ENCODE measurements at regions not wholly inside any gene's neighbourhood (a gene's known extent, or its start where the extent isn't known, plus 50 kb on each side); places are given as distances from the start of the nearest gene placed in this dataset.

GRCh38 chr6:170149681-170150589 lies 140.9 kb downstream of the DLL1 start:
- Histone ChIP-seq H3K18ac (ENCODE audit: extremely low read depth, low read length) (no peak overlapping the region; the same call in 1 of the 2 replicates), H2BK5ac (ENCODE audit: low read depth, low read length) (no peak overlapping the region), H2AK5ac (ENCODE audit: low read depth, low read length) (no peak overlapping the region), H3K23me2 (ENCODE audit: low read depth, low read length) (peaks cover 3% of the 10 kb centered on the region; the same call in 1 of the 2 replicates), H3K79me2 (ENCODE audit: control insufficient read depth in 1 of 2, insufficient read depth in 2 of 2, low read length in 2 of 2) (no peaks in the 10 kb centered on the region), H3K9me3 (ENCODE audit: insufficient read depth in 2 of 2, low read depth in 1 of 2, low read length in 1 of 2) (no peaks in the 10 kb centered on the region), H2AFZ (ENCODE audit: low read length) (no peak overlapping the region), H2BK120ac (replicated peaks; ENCODE audit: low read depth, low read length) (no peak overlapping the region), H4K8ac (ENCODE audit: extremely low read depth, insufficient read depth, low read length) (no peak overlapping the region; the same call in 1 of the 2 replicates), H3K27me3 (replicated peaks in 1 of 4; ENCODE audit: control insufficient read depth in 3 of 4, extremely low read depth in 1 of 4, insufficient read depth in 3 of 4, low read length in 3 of 4) (peaks cover 0 to 3% (median 0%) of the 10 kb centered on the region in 4 experiments; a peak in 2 of 7 replicates), H3K36me3 (ENCODE audit: control insufficient read depth in 2 of 4, insufficient read depth in 4 of 4, low read length in 3 of 4) (no peaks in the 10 kb centered on the region), H3K4me3 (ENCODE audit: extremely low read depth in 1 of 4, insufficient read depth in 2 of 4, low read depth in 3 of 4, low read length in 4 of 4) (no peak overlapping the region), H4K20me1 (replicated peaks in 1 of 2; ENCODE audit: control insufficient read depth in 1 of 2, insufficient read depth in 2 of 2, low read length in 2 of 2) (no peaks in the 10 kb centered on the region), H3K4me2 (ENCODE audit: insufficient read depth in 1 of 2, low read depth in 2 of 2, low read length in 2 of 2) (no peak overlapping the region), H3K27ac (ENCODE audit: low read depth, low read length) (no peak overlapping the region), H2BK20ac (ENCODE audit: low read length) (no peak overlapping the region), H3K23ac (ENCODE audit: insufficient read length) (no peak overlapping the region), H2BK12ac (ENCODE audit: low read depth, low read length) (peak overlapping the region; percentile 33; the same call in 1 of the 2 replicates), H3K4ac (replicated peaks; ENCODE audit: insufficient read length, low read depth, low read length) (no peak overlapping the region), H3K9ac (replicated peaks in 1 of 4; ENCODE audit: extremely low read depth in 1 of 4, low read depth in 3 of 4, low read length in 3 of 4) (no peak overlapping the region), H3K14ac (ENCODE audit: insufficient read length) (no peak overlapping the region), H4K5ac (ENCODE audit: insufficient read length, low read depth, low read length) (no peak overlapping the region), H3K4me1 (replicated peaks in 1 of 4; ENCODE audit: control insufficient read depth in 3 of 4, insufficient read depth in 4 of 4, low read length in 3 of 4) (peaks cover 0 to 25% (median 10%) of the 10 kb centered on the region in 4 experiments; a peak in 4 of 7 replicates), H3K79me1 (ENCODE audit: low read depth, low read length) (no peaks in the 10 kb centered on the region), H3K56ac (replicated peaks; ENCODE audit: insufficient read length, low read depth, low read length) (no peak overlapping the region), H4K91ac (replicated peaks; ENCODE audit: insufficient read length, low read length) (no peak overlapping the region), H2BK15ac (ENCODE audit: low read length) (no peak overlapping the region)
- TF ChIP-seq RFX5 (IDR thresholded peaks at IDR 0.05; ENCODE audit: borderline replicate concordance, low read depth, low read length) (no peak), RAD21 (IDR thresholded peaks at IDR 0.05 in 1 of 2, conservative IDR thresholded peaks at IDR 0.05 in 1 of 2; ENCODE audit: low read depth in 2 of 2, low read length in 2 of 2) (no peak)
- ChIA-PET POLR2A (ENCODE audit: partially characterized antibody) (interaction anchor here (2.4 kb wide), 1 partner anchor 141 kb away, joined by 5 read pairs; the partner anchor contains the start of gene DLL1), CTCF (ENCODE audit: partially characterized antibody) (interaction anchor here (0.6 kb wide), 1 partner anchor 1711 kb away, joined by 3 read pairs; no protein-coding TSS in a partner anchor)
- DNase-seq (ENCODE audit: low read depth in 1 of 2, low spot score in 2 of 2), result no peak
- no peak for FAIRE-seq
- WGBS, 2 experiments (ENCODE audit: extremely low coverage in 1 of 2, insufficient coverage in 1 of 2, insufficient read length in 1 of 2, insufficient replicate concordance in 2 of 2, low coverage in 1 of 2, low lambda C conversion rate in 2 of 2, missing lambda C conversion rate in 1 of 2), result 94% methylated on average over 8 of the region's 9 CpGs; no CpG with 5 or more reads in 1 of the 2 experiments

Measured in H1 (cell line).